Cerebellar cortex (tissue), 1 donor: ENCODE measurements at regions not wholly inside any gene's neighbourhood (a gene's known extent, or its start where the extent isn't known, plus 50 kb on each side); places are given as distances from the start of the nearest gene placed in this dataset.
A peak's percentile ranks its signal among the peaks of the same experiment; 100 is the strongest.

Experiments
- DNase-seq: peaks from one replicate; pipeline ENCODE4 v3.0.0-alpha.2; 2015; ENCODE audit warnings: low spot score

- peak; percentile 31 for DNase-seq
These were observed 201.1 kb upstream of the FBXO11 start for GRCh38 chr2:48107326-48107925.

DNA sequence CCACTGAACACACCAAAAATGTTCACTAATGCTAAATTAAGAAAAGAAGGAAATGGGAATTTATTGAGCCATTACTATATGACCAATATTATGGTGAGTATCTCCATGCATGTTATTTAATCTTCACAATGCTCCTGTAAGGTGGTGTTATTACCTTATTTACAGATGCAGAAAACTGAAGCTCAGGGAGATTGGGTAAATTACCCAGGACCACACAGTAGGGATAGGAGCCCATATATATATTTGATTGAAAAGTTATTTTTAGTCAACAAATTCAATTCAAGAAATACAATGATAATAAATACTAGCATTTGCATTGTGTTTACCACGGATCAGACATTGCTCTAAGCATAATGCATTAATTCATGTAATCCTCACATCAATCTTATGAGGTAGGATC, 202.2 kb upstream of the FBXO11 start:
- DNase-seq: no peak

- DNase-seq: no peak
These were observed 203.3 kb upstream of the FBXO11 start for GRCh38 chr2:48109491-48110204.

DNA sequence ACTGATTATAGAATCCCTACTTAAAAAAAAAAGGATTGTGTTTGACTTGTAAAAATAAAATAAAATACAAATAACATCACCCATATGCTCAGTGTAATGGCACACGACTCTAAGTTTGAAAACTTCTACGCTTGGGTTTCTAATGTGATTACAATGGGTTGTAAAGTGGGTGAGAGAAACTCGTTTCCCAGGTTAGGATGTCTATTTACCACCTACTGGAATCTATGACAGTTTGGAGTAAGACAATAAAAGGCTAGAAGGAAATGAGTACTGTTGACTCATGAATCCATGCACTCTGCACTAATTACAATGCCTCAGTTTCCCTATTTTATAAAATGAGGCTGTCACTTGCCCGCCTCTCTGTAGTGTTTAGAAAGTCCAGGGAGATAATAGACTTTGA, 204.0 kb upstream of the FOXN2 start:
- no peak for DNase-seq

DNA sequence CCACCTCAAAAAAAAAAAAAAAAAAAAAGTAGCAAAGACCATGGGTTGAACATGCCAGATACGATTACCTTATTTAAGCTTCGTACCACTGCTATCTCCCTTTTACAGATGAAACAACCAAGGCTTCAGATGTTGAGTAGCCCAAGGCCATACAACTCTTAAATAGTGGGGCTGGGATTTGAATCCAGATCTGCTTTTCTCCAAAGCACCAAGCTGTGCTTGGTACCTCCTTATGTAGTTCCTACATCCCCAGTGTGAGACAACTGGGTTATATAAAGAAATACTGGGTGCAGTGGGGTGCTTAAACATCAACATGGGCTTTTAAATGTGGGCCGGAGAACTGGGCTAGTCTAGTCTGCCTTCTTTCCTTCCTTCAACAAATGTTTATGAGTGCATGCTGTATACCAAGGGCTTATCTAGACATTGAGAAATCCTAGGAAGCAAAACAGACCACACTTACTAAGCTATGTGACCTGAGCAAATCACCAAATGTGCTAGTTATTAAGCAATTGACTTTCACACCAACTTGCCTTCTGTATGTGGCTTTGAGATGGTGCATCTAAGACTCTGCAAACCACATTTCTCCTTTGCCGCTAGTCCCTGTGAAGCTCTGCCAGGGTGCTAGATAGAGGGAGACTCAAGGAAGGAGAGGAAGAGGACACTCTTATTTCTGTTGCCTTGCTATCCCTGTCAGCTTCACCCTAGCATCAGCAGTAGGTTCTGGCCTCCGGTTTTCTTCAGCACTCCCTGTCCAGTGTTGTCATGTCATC, 201.4 kb upstream of the FOXN2 start:
- DNase-seq: no peak

- no peak for DNase-seq
These were observed 200.7 kb upstream of the FOXN2 start for GRCh38 chr2:48113767-48114166.

GRCh38 chr2:48114256-48114655, 200.2 kb upstream of the FOXN2 start:
- no peak for DNase-seq

- no peak for DNase-seq
These were observed 198.0 kb upstream of the FOXN2 start for GRCh38 chr2:48116497-48116896.

GRCh38 chr2:48118895-48119294, 195.6 kb upstream of the FOXN2 start:
- no peak for DNase-seq

GRCh38 chr2:48120112-48120511, 194.4 kb upstream of the FOXN2 start:
- no peak for DNase-seq

DNA sequence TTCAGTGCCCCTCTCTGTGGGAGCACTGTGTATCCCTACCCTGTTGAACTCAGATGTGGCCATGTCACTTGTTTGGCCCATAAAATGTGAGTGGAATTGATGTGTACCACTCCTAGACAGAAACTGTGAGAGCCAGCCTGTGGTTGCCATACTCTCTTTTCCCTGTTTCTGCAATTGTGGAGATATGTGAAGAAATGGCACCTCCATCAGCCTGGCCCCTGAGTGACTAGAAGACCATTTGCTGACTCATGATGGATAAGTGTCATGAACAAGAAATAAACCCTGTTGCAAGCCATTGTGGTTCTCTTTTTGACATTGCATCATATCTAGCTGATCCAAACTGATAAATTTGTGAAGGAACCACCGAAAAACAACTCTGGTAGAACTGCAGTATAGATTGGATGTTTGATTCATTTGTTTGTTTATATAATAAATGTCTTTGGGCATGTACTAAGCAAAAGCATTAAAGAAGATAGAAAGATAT, 193.7 kb upstream of the FOXN2 start:
- no peak for DNase-seq

DNA sequence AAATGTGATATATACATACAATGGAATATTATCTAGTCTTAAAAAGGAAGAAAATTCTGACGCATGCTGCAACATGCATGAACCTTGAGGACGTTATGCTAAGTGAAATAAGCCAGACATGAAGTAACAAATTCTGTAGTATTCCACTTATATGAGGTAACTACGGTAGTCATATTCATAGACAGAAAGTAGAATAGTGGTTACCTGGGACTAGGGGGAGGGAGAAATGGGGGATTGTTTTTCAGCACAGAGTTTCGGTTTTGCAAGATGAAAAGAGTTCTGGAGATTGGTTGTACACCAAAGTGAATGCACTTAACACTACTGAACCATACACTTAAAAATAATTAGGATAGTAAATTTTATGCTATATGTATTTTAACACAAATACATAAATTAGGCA, 192.3 kb upstream of the FOXN2 start:
- DNase-seq: no peak

- no peak for DNase-seq
These were observed 189.9 kb upstream of the FOXN2 start for GRCh38 chr2:48124592-48124991.

GRCh38 chr2:48126162-48126561, 188.3 kb upstream of the FOXN2 start:
- no peak for DNase-seq

DNA sequence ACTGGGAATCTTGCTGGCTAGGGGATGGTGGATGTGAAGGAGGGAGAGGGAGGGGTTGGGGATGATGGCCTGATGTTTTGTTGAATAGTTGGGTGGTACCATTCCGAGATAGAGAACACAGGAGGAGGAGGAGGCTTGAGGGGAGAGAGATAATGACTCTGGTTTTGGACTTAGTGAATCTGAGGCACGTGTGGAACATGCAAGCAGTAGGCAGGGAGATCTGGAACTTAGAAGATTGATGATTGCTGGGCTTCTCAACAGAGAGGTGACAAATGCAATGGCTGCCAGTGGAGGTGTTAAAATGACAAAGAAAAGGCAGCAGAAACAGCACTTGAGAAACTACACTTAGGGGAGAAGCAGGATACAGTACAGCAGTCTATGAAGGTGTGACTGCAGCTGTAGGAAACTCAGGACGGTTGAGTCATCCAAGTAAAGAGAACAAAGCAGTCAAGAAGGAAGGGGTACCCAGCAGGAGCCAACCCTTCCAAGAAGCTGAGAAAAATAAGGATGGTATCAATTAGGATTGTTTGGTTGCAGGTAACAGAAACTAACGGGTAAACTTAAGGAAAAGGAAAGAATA, 186.8 kb upstream of the FOXN2 start:
- no peak for DNase-seq

GRCh38 chr2:48129293-48129950, 185.1 kb upstream of the FOXN2 start:
- no peak for DNase-seq

DNA sequence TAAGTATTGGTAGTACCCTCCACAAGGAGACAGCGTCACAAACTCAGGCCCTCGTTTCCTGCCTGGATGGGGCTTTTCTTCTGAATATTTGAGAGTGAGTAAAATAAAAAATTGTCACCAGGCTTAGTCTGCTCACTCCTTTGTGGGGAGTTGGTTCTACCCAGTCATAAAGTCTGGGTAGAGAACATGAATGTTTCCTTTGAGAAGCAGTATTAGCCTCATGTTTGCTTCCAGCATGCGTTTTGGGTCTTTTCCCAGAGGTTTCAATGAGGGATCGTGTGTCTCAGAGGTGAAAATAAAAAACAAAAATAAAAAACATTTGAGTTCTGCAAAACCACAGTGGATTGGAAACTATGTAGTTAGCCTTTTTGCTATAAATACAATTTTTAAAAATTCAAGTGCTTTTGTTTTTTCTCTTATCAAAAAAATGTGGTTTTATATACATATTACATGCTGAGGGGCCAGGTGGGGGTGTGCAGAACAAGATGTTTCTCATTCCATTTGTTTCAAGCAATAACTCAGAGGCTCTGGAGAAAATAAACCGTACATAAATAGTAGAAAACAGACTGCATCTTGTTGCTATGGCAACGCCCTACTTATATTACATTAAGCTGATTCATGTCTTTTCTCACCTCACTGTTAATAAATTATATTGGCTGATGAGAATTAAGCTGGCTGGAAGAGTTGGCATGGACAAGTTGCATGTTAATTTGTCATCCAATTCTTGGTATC, 182.8 kb upstream of the FOXN2 start:
- DNase-seq: peak; percentile 96

DNA sequence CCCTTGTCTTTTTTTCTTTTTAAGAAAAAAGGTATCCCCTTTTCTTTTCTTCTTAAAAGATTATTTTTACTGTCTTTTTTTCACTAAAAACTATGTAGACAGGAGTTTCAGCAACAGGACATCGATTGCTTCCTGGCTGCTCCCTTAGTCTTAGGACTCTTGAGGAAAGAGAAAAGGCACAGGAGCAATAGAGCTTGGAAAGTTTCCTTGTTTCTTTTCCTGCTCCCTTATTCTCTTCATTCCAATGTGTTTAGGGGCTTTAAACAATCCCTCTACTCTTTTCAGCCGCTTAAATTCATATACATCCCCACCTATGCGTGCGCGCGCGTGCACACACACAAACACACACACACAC, 182.2 kb upstream of the FOXN2 start:
- no peak for DNase-seq

- DNase-seq: no peak
These were observed 179.8 kb upstream of the FOXN2 start for GRCh38 chr2:48134704-48135103.

DNA sequence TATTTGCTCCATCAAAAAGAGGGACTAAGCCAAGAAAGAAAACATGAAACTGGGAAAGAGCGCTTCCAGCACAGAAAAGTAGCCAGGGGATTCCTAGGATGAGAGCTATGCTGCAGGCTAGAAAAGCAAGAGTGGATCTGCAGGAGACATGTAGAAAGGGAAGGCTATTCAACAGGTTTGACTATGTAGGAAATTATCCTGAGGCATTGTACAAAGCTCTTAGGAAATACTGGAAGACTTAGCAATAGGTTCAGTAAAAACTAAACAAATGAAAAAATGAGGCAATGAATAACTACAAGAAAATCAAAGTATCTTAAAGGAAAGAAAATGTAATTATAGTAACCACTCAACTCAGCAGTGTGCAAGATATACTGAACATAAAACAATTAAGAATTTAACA, 178.7 kb upstream of the FOXN2 start:
- no peak for DNase-seq

DNA sequence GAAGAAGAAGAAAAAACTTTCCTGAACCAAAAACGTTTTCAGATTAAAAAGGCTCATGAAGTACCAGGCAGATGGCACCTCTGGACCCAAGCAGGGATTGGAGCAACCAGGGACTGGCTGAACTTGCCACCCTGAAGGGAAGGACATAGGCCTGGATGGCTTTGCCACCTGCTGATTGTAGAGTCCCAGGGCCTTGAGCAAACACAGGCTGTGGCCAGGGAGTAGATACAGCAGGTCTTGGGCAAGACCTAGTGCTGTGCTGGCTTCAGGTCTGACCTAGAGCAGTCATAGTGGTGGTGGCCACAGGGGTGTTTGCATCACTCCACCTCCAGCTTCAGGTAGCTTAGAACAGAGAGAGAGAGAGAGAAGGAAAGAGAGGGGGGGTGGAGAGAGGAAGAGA, 176.7 kb upstream of the FOXN2 start:
- no peak for DNase-seq

DNA sequence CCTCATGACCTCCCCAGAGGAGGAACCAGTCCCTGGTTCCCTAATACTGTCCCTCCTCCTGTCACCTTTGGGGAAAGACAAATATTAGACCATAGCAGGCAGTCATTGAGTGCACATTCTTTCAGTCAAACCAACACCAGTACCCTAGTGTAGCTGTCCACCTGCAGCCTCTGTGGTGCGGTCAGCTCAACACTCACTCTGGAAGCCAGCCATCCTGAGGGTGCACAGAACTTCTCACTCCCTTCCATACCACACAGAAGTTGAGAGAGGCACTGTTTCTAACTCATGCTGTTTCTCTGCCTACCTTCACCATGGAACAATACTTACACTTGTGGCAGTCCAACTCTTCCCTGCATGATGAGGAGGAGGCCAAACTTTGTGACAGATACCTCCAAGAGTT, 175.6 kb upstream of the FOXN2 start:
- DNase-seq: no peak
